Sciatic nerve (tissue), 2 donors: ENCODE measurements at regions not wholly inside any gene's neighbourhood (a gene's known extent, or its start where the extent isn't known, plus 50 kb on each side); places are given as distances from the start of the nearest gene placed in this dataset.
"Not testable (repeated sequence)": the region's sequence is repeated elsewhere in the genome, so short reads cannot be mapped to it uniquely, and the experiment has no call there.

Experiments used
- ATAC-seq: fragments of 200-7000 bp; cut with Tn5 transposase; one replicate; pipeline ENCODE4 v1.9.1; 2020; ENCODE audit warnings: mild to moderate bottlenecking, moderate library complexity
- DNase-seq: peaks from one replicate; pipeline ENCODE4 v3.0.0-alpha.2; 2020; ENCODE audit warnings: low spot score
- intact Hi-C: fragments of 100-400 bp; cut with DNase I; formaldehyde crosslinking; loops from one replicate; pipeline ENCODE4 v1.14.2; 2022
- donor health status: DM: no; HTN: no; CAD: no.
- donor health status: DM: no; HTN: no; CAD: no.

DNA sequence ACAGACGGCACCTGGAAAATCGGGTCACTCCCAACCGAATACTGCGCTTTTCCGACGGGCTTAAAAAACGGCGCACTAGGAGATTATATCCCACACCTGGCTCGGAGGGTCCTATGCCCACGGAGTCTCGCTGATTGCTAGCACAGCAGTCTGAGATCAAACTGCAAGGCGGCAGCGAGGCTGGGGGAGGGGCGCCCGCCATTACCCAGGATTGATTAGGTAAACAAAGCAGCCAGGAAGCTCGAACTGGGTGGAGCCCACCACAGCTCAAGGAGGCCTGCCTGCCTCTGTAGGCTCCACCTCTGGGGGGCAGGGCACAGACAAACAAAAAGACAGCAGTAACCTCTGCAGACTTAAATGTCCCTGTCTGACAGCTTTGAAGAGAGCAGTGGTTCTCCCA lies 64.5 kb downstream of the SLC30A10 start:
- intact Hi-C loops, DNase-seq, ATAC-seq: not testable (repeated sequence)

GRCh38 chr1:219862366-219862765 lies 66.0 kb downstream of the SLC30A10 start:
- intact Hi-C loops, result no loop called here
- ATAC-seq (no peak), DNase-seq (no peak)

DNA sequence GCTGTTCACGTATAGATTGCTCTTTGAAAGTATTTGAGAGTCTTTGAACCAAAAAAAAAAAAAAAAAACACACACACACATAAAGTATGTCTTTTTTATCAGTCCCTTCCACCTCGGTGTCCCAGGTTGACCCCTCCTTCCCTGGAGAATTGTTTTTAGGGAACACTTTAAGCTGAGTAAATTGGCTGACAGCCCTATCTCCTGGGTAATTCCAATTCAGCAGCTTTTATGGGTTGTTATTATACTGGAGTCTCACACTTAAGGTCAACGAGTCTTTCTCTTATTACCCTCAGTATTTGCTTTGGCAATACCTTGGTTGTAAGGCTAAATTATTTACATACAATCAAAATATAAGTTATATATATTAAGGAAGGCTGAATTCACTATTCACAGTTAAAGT lies 69.4 kb downstream of the SLC30A10 start:
- DNase-seq, result no peak

DNA sequence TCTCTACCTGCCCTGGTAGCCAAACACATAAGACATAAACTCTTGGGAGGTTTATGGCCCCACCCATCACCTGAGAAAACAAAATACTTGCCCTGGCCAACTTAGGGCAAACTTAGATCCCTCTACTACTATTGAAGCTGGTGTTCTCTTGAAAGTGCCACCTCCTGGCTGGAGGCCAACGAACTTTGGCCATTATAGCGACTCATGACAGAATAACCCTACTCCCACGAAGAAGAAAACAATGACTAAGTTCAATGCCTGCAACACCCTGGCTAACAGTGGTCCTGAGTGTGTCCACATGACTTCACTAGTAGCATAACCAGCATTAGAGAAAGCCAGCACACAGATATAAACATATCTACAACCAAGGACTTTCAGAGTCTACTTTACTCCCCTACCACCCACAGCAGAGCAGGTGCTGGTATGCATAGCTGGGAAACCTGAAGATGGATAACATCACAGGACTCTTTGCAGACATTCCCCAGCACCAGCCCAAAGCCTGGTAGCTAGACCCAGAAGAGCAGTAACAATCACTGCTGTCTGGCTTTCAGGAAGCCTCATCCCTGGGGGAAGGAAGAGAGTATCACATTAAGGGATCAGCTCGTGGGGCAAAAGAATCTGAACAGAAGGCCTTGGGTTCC lies 81.0 kb downstream of the SLC30A10 start:
- intact Hi-C loops, result no loop called here
- no peak for ATAC-seq

More for the DNA sequence above, 69.4 kb downstream of the SLC30A10 start:
- intact Hi-C loops, result no loop called here
- ATAC-seq, result no peak

GRCh38 chr1:219839595-219839994 lies 88.8 kb downstream of the SLC30A10 start:
- DNase-seq, ATAC-seq, intact Hi-C loops: not testable (repeated sequence)

More for the DNA sequence above, 81.0 kb downstream of the SLC30A10 start:
- no peak for DNase-seq

DNA sequence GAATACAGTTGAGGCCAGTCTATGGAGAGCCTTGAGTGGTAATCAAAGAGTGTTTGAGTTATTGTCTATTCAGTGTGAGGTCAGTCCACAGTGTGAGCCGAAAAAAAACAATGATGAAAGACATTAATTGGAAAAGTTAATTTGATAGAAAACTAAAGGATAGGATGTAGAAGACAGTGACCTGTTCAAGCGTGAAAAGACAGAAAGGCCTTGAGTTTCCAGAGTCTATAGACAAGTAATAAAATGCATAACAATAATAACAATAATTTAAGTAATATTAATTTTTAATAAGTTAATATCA lies 90.4 kb downstream of the SLC30A10 start:
- ATAC-seq (no peak), DNase-seq (no peak)
- intact Hi-C loops, result no loop called here

DNA sequence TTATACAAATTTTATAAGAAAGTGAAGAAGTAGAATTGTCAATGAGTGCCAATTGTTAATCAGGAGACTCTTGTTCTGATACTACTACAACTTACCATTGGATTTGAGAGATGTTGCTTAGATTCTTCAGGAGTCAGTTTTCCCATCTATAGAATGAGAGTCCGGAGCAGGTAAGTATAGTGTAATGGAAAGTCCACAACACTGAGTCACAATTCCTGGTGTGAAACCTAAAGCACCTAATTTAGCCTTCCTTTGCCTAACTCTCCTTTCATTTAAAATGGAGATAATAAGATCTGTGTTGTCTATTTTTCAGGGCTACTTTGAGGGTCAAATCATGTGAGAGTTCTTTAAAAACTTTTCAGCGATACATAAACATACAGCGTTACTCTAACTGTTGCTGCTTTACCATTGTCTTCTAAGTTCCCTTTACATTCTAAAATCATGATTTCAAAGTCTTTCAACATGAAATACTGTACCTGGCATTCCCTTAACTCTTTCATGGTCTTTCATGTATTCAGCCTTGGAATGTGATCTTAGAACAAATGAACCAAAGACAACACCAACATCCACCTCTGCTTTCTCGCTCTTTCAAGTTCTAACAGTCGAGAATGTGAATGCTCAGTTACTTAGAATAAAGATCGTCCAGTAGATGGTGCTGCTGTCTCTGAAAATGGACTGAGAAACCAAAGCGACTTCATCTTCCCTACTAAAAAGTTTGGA lies 90.9 kb downstream of the SLC30A10 start:
- intact Hi-C loops, result no loop called here
- ATAC-seq (peak; percentile 72), DNase-seq (no peak)

DNA sequence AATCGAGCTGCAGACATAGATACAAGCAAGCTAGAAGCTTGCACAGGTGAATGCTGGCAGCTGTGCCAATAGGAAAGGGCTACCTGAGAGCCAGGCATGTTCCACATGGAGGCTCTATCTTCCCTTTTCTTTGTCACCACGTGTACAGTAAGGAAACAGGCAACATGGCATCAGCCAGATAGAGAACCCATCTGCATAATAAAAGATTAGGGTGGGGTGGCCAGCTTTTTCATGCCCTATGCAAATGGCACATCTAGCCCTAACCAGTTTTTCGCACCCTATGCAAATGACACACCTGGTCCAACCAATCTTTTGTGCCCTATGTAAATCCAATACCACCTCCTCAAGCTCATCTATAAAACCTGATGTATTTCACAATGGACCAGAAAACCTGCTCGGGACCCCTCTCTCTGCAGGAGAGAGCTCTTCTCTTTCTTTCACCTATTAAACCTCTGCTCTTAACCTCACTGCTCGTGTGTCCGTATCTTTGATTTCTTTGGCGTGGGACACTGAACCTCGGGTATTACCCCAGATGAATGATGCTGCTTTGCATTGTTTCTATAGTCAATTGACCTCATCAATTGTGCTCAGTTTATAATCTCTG lies 93.9 kb downstream of the SLC30A10 start:
- ATAC-seq (no peak), DNase-seq (no peak)
- intact Hi-C loops, result no loop called here

DNA sequence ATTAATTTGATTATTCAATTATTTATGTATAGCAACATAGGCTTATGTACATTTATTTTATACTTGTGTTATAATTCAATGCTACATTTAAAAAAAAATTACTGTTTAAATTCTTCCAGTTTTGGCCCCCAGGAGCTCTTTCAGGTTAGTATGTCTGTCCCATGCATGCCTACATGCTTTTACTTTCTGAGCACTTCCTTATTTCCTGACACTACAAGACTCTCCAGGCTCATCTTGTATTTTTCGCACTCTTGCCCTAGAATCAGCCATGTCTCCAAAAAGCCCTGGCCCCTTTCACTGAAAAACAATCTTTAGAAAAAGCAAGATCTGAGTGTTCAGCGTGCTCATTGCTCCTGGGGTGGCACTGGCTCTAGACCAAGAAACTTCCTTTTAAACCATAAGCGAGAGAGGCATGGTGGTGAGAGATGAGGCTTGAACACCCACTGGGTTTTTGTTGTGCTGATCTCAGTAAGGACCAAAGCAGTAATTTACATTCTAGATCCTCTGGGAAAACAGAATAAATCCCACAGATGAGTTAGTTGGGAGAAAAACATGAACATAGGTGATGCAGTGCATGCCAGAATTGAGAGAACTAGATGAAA lies 95.0 kb downstream of the SLC30A10 start:
- no peak for DNase-seq
- no peak for ATAC-seq
- intact Hi-C loops, result no loop called here

DNA sequence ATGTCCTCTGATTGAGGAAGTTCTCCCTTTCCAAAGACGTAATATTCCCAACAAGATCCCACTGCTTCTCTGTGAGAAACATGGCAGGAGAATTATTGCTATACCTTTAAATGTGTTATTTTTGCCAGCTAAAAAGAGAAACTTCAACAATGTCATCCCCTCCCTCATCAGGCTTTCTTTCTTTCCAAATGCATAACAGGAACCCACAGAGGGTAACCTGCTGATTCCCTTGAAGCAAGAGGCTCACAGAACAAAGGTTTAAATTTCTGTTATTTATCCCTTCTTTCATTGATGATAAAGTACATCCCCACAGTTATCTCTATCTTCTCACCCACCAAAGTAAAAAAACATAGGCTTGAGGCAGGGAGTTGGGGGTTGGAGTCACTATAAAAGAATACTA lies 102.1 kb downstream of the SLC30A10 start:
- ATAC-seq, result no peak
- intact Hi-C loops, result no loop called here

GRCh38 chr1:219825355-219825754 lies 103.0 kb downstream of the SLC30A10 start:
- DNase-seq (no peak), ATAC-seq (no peak)

More for the DNA sequence above, 102.1 kb downstream of the SLC30A10 start:
- DNase-seq, result no peak

DNA sequence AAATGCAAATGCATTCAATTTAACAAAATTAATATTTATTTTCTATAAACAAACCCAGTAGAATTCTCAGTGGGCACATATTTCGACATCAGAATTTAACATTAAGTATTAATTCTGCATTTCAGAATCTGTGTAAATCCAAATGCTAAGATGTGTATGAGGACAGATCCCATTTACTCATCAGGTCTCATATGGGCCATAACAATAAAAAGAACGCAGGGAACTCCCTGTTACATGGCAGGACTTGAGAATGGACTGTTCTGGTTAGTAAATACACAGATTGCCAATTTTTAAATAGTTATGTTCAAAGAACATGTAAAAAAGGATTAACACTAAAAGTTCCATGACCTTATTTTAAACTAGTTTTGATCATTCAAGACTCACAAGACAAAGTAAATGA lies 104.0 kb downstream of the SLC30A10 start:
- no peak for DNase-seq
- intact Hi-C loops, result no loop called here
- ATAC-seq, result no peak

More at GRCh38 chr1:219825355-219825754, 103.0 kb downstream of the SLC30A10 start:
- intact Hi-C loops, result no loop called here

GRCh38 chr1:219820551-219820950 lies 107.8 kb downstream of the SLC30A10 start:
- no peak for ATAC-seq
- intact Hi-C loops, result no loop called here
- no peak for DNase-seq

DNA sequence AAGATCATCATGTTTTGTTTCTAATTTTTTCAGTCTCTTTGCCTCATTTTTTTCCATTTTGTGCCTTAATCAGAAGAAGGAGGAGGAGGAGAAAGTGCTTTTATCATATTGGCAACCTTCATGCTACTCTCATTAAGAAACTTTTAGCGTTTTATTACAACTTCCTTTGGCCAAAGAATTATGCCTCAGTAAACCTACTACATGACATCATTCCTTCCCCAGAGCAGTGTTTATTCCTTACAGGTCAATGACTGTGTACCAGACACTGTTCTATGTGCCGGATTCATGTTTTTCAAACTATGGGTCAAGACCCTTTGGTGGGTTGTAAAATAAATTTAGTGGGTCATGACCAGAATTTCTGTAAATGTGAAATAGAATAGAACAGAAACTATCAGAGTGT lies 110.4 kb downstream of the SLC30A10 start:
- ATAC-seq, result no peak
- intact Hi-C loops, result no loop called here
- DNase-seq, result no peak

- ATAC-seq (no peak), DNase-seq (no peak)
- intact Hi-C loops, result no loop called here
Measured at GRCh38 chr1:219813294-219813693, 115.1 kb downstream of the SLC30A10 start.

GRCh38 chr1:219812491-219813203 lies 115.7 kb downstream of the SLC30A10 start:
- intact Hi-C loops, result no loop called here
- DNase-seq, result no peak
- peak; percentile 89 for ATAC-seq

DNA sequence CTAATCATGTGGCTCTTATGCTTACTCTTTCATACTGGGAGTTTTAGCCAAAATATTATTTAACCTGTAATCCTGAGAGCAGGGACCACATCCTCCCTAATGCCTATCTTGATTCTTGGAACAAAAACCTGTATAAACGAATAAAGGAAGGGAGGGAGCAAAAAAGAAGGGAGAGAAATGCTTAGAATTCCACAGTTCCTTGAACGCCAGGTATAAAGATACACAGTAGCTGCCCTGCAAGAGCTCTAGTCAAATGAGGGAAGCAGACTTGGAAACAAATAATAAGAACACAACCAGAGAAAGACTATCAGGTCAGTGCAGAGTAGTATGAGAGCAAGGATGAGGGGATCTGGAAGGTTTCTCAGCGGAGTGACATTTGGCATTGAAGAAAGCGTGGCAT lies 116.3 kb downstream of the SLC30A10 start:
- DNase-seq (no peak), ATAC-seq (peak; percentile 41)
- intact Hi-C loops, result no loop called here

GRCh38 chr1:219810451-219810850 lies 117.9 kb downstream of the SLC30A10 start:
- no peak for DNase-seq
- intact Hi-C loops, result no loop called here
- ATAC-seq, result peak; percentile 41

GRCh38 chr1:219808790-219809189 lies 119.6 kb downstream of the SLC30A10 start:
- intact Hi-C loops, result no loop called here
- ATAC-seq, result no peak
- no peak for DNase-seq
